KOPT-K1 (cell line): ENCODE measurements at regions not wholly inside any gene's neighbourhood (a gene's known extent, or its start where the extent isn't known, plus 50 kb on each side); places are given as distances from the start of the nearest gene placed in this dataset.
"Not testable (repeated sequence)": the region's sequence is repeated elsewhere in the genome, so short reads cannot be mapped to it uniquely, and the experiment has no call there.

ENCODE experiments used
- H3K27ac ChIP-seq: fragments of 200-600 bp; sonication (generic); 2 replicates; pipeline ENCODE4 v1.5.1; 2016; ENCODE audit warnings: antibody characterized with exemption, mild to moderate bottlenecking, low read depth, low read length; ENCODE audit not compliant: poor library complexity, severe bottlenecking
- H3K36me3 ChIP-seq: fragments of 200-600 bp; sonication (generic); 2 replicates; pipeline ENCODE4 v1.5.1; 2017; ENCODE audit warnings: antibody characterized with exemption, mild to moderate bottlenecking, low read length, moderate library complexity; ENCODE audit not compliant: insufficient read depth
- H3K9me3 ChIP-seq: fragments of 200-600 bp; sonication (generic); 2 replicates; pipeline ENCODE4 v1.5.1; 2017; ENCODE audit warnings: antibody characterized with exemption, low read length, mild to moderate bottlenecking; ENCODE audit not compliant: insufficient read depth, poor library complexity, severe bottlenecking

- no peaks in the 10 kb centered on the region for H3K9me3 ChIP-seq
- no peak overlapping the region for H3K27ac ChIP-seq
- no peaks in the 10 kb centered on the region for H3K36me3 ChIP-seq
Measured at GRCh38 chr19:27972291-27973040, 1240.5 kb downstream of the UQCRFS1 start.

- H3K27ac ChIP-seq = no peak overlapping the region
Measured at GRCh38 chr19:27971869-27972268, 1241.1 kb downstream of the UQCRFS1 start.

GRCh38 chr19:27971071-27971470, 1241.9 kb downstream of the UQCRFS1 start:
- Histone ChIP-seq H3K36me3 (no peaks in the 10 kb centered on the region), H3K27ac (no peak overlapping the region), H3K9me3 (no peaks in the 10 kb centered on the region)

More at GRCh38 chr19:27971869-27972268, 1241.1 kb downstream of the UQCRFS1 start:
- H3K9me3 ChIP-seq = no peaks in the 10 kb centered on the region
- H3K36me3 ChIP-seq = no peaks in the 10 kb centered on the region

GRCh38 chr19:27966390-27966816, 1246.5 kb downstream of the UQCRFS1 start:
- Histone ChIP-seq H3K9me3 (no peaks in the 10 kb centered on the region), H3K36me3 (no peaks in the 10 kb centered on the region), H3K27ac (no peak overlapping the region)

GRCh38 chr19:27964185-27964584, 1248.8 kb downstream of the UQCRFS1 start:
- Histone ChIP-seq H3K36me3 (no peaks in the 10 kb centered on the region), H3K9me3 (no peaks in the 10 kb centered on the region), H3K27ac (no peak overlapping the region)

GRCh38 chr19:27962264-27962663, 1250.7 kb downstream of the UQCRFS1 start:
- Histone ChIP-seq H3K27ac (no peak overlapping the region), H3K36me3 (no peaks in the 10 kb centered on the region), H3K9me3 (no peaks in the 10 kb centered on the region)

- H3K27ac ChIP-seq = no peak overlapping the region
Measured at GRCh38 chr19:27955485-27956480, 1257.2 kb downstream of the UQCRFS1 start.

GRCh38 chr19:27942607-27943006, 1270.3 kb downstream of the UQCRFS1 start:
- not testable (repeated sequence) for H3K36me3 ChIP-seq, H3K9me3 ChIP-seq, H3K27ac ChIP-seq

More at GRCh38 chr19:27955485-27956480, 1257.2 kb downstream of the UQCRFS1 start:
- Histone ChIP-seq H3K36me3 (no peaks in the 10 kb centered on the region), H3K9me3 (no peaks in the 10 kb centered on the region)

- Histone ChIP-seq H3K36me3 (no peaks in the 10 kb centered on the region), H3K9me3 (no peaks in the 10 kb centered on the region), H3K27ac (no peak overlapping the region)
Measured at GRCh38 chr19:27936139-27936538, 1276.8 kb downstream of the UQCRFS1 start.

- no peak overlapping the region for H3K27ac ChIP-seq
- no peaks in the 10 kb centered on the region for H3K9me3 ChIP-seq
- H3K36me3 ChIP-seq = no peaks in the 10 kb centered on the region
Measured at GRCh38 chr19:27935669-27936068, 1277.3 kb downstream of the UQCRFS1 start.

GRCh38 chr19:27929399-27929798, 1283.6 kb downstream of the UQCRFS1 start:
- Histone ChIP-seq H3K36me3 (no peaks in the 10 kb centered on the region), H3K27ac (no peak overlapping the region), H3K9me3 (no peaks in the 10 kb centered on the region)

- no peaks in the 10 kb centered on the region for H3K36me3 ChIP-seq
- H3K9me3 ChIP-seq = no peaks in the 10 kb centered on the region
- no peak overlapping the region for H3K27ac ChIP-seq
Measured at GRCh38 chr19:27925202-27925601, 1287.7 kb downstream of the UQCRFS1 start.

- Histone ChIP-seq H3K27ac (no peak overlapping the region), H3K36me3 (no peaks in the 10 kb centered on the region), H3K9me3 (no peaks in the 10 kb centered on the region)
Measured at GRCh38 chr19:27922970-27923369, 1290.0 kb downstream of the UQCRFS1 start.

- Histone ChIP-seq H3K36me3 (no peaks in the 10 kb centered on the region), H3K9me3 (no peaks in the 10 kb centered on the region), H3K27ac (no peak overlapping the region)
Measured at GRCh38 chr19:27920774-27921173, 1292.2 kb downstream of the UQCRFS1 start.

- Histone ChIP-seq H3K27ac (no peak overlapping the region), H3K9me3 (no peaks in the 10 kb centered on the region), H3K36me3 (no peaks in the 10 kb centered on the region)
Measured at GRCh38 chr19:27918818-27919217, 1294.1 kb downstream of the UQCRFS1 start.
